Brain microvascular endothelial cell (primary cell): ENCODE measurements at regions not wholly inside any gene's neighbourhood (a gene's known extent, or its start where the extent isn't known, plus 50 kb on each side); places are given as distances from the start of the nearest gene placed in this dataset.

Experiments used
- DNase-seq: peaks from one replicate; pipeline ENCODE4 v3.0.0-alpha.2; 2020
- H3K27ac ChIP-seq: fragments of 250-450 bp; sonication (Bioruptor Pico); 2 replicates; pipeline ENCODE4 v1.5.1; 2020; ENCODE audit warnings: mild to moderate bottlenecking, moderate library complexity
- H3K27me3 ChIP-seq: fragments of 250-450 bp; sonication (Bioruptor Pico); replicated peaks from 2 replicates; pipeline ENCODE4 v1.5.1; 2020; ENCODE audit warnings: mild to moderate bottlenecking
- H3K36me3 ChIP-seq: fragments of 250-450 bp; sonication (Bioruptor Pico); replicated peaks from 2 replicates; pipeline ENCODE4 v1.5.1; 2020; ENCODE audit warnings: mild to moderate bottlenecking
- H3K4me3 ChIP-seq: 2 replicates; pipeline ENCODE4 v1.5.1; 2011; ENCODE audit warnings: low read depth, mild to moderate bottlenecking, control low read depth, low read length, moderate library complexity
- CTCF ChIP-seq: IDR thresholded peaks from 2 replicates; pipeline ENCODE4 v1.5.1; 2011; ENCODE audit warnings: low read depth, mild to moderate bottlenecking, moderate library complexity, low read length, control low read depth, inconsistent platforms; ENCODE audit errors: missing control alignments
- in situ Hi-C: cut with HindIII; loops from 2 replicates; pipeline ENCODE4 v1.10.0; 2017; ENCODE audit warnings: low sequenced_read_pairs, low pct_ligation_motif_present

GRCh38 chr4:147378780-147379179 is 102.1 kb upstream of the EDNRA start:
- Histone ChIP-seq H3K27me3 (no peaks in the 10 kb centered on the region), H3K27ac (no peak overlapping the region), H3K4me3 (no peak overlapping the region), H3K36me3 (no peaks in the 10 kb centered on the region)
- DNase-seq: no peak
- in situ Hi-C loops: no loop called here
- no peak for TF ChIP-seq CTCF

- no peak overlapping the region for H3K4me3 ChIP-seq
- TF ChIP-seq CTCF: no peak
- no peaks in the 10 kb centered on the region for H3K36me3 ChIP-seq
- H3K27me3 ChIP-seq: no peaks in the 10 kb centered on the region
- H3K27ac ChIP-seq: no peak overlapping the region
- no peak for DNase-seq
- in situ Hi-C loops: no loop called here
Measured at GRCh38 chr4:147381749-147382148, 99.1 kb upstream of the EDNRA start.

GRCh38 chr4:147388018-147388417 is 92.9 kb upstream of the EDNRA start:
- no peak for DNase-seq
- in situ Hi-C loops: no loop called here
- TF ChIP-seq CTCF: no peak
- H3K27me3 ChIP-seq: no peaks in the 10 kb centered on the region
- H3K36me3 ChIP-seq: no peaks in the 10 kb centered on the region
- no peak overlapping the region for H3K4me3 ChIP-seq
- H3K27ac ChIP-seq: no peak overlapping the region

GRCh38 chr4:147396105-147396504 is 84.8 kb upstream of the EDNRA start:
- in situ Hi-C loops: no loop called here
- Histone ChIP-seq H3K27me3 (no peaks in the 10 kb centered on the region), H3K4me3 (no peak overlapping the region), H3K36me3 (no peaks in the 10 kb centered on the region), H3K27ac (no peak overlapping the region)
- no peak for DNase-seq
- TF ChIP-seq CTCF: no peak

GRCh38 chr4:147398556-147398955 is 82.3 kb upstream of the EDNRA start:
- in situ Hi-C loops: no loop called here
- Histone ChIP-seq H3K27me3 (no peaks in the 10 kb centered on the region), H3K4me3 (no peak overlapping the region), H3K36me3 (no peaks in the 10 kb centered on the region), H3K27ac (no peak overlapping the region)
- DNase-seq: no peak
- no peak for TF ChIP-seq CTCF

- no peak for TF ChIP-seq CTCF
- Histone ChIP-seq H3K4me3 (no peak overlapping the region), H3K36me3 (no peaks in the 10 kb centered on the region), H3K27me3 (no peaks in the 10 kb centered on the region), H3K27ac (no peak overlapping the region)
- no peak for DNase-seq
- in situ Hi-C loops: no loop called here
Measured at GRCh38 chr4:147400721-147401120, 80.2 kb upstream of the EDNRA start.
